ENCODE measurements at regions not wholly inside any gene's neighbourhood (a gene's known extent, or its start where the extent isn't known, plus 50 kb on each side); places are given as distances from the start of the nearest gene placed in this dataset.

- TF ChIP-seq L3MBTL2 (conservative IDR thresholded peaks at IDR 0.05) (no peak), PKNOX1 (IDR thresholded peaks at IDR 0.05) (no peak), BHLHE40 (IDR thresholded peaks at IDR 0.05; ENCODE audit: borderline replicate concordance) (no peak), NFRKB (IDR thresholded peaks at IDR 0.05) (no peak), HDGF (IDR thresholded peaks at IDR 0.05; ENCODE audit: borderline replicate concordance) (no peak), SP1 (IDR thresholded peaks at IDR 0.05) (no peak), FOXM1 (IDR thresholded peaks at IDR 0.05; ENCODE audit: borderline replicate concordance) (no peak)
These were observed 624.7 kb upstream of the ALCAM start for GRCh38 chr3:104742044-104742443.

Data from HEK293T (cell line).